K562 (cell line): ENCODE measurements at regions not wholly inside any gene's neighbourhood (a gene's known extent, or its start where the extent isn't known, plus 50 kb on each side); places are given as distances from the start of the nearest gene placed in this dataset.

Source experiments
- ATAC-seq: fragments of 200-7000 bp; cut with Tn5 transposase; 3 replicates; pipeline ENCODE4 v1.9.1; 2020; ENCODE audit warnings: moderate library complexity
- BruUV-seq: library from RNA; stranded (reverse); fragments of 400-500 nt; replicated peaks from 2 replicates; lab custom pipeline; 2021; lab: Mats Ljungman, UMichigan
- CTCF ChIA-PET: fragments of 300-600 bp; formaldehyde crosslinking; extraction: SDS; loops from one replicate; lab custom pipeline; 2021; ENCODE audit warnings: low intra/inter-chr PET ratio; lab: Yijun Ruan, JAX
- POLR2A ChIA-PET: fragments of 300-600, 350-650 bp; sonication (Branson Sonifier 250); formaldehyde crosslinking; extraction: SDS; loops from one replicate; lab custom pipeline; 2021; ENCODE audit warnings: antibody characterized with exemption, inconsistent platforms; lab: Yijun Ruan, JAX
- DNase-seq, 4 experiments: peaks; one replicate each; pipeline versions ENCODE4 v3.0.0 to v3.0.0-alpha.2; 2011 to 2018; ENCODE audit warnings: low spot score in 3 of 4, mixed read lengths in 3 of 4; ENCODE audit errors: extremely low read depth in 1 of 4
- FAIRE-seq: peaks from 2 replicates; lab custom pipeline; 2011; peaks lifted over from hg19 to GRCh38; lab: Jason Lieb, UNC
- H2AFZ ChIP-seq: 2 replicates; pipeline ENCODE4 v1.6.0; 2011; ENCODE audit warnings: low read depth, low read length, control low read depth, inconsistent platforms
- H3K27ac ChIP-seq: fragments of 200-600 bp; 3 replicates; pipeline ENCODE4 v1.8.0; 2011; ENCODE audit warnings: low read depth, mild to moderate bottlenecking, control low read depth, inconsistent platforms, low read length, moderate library complexity, mixed read lengths; ENCODE audit errors: extremely low read depth
- H3K27me3 ChIP-seq, 2 experiments: fragments of 300-600 bp in 1 of 2; 2 replicates in 1 of 2; 3 replicates in 1 of 2; pipeline versions ENCODE4 v1.6.0 to v1.8.0; 2011; ENCODE audit warnings: inconsistent platforms in 2 of 2, low read length in 2 of 2, mild to moderate bottlenecking in 1 of 2, mixed read lengths in 1 of 2, moderate library complexity in 1 of 2; ENCODE audit not compliant: control insufficient read depth in 2 of 2, insufficient read depth in 2 of 2
- H3K36me3 ChIP-seq: fragments of 300-600 bp; 3 replicates; pipeline ENCODE4 v1.8.0; 2011; ENCODE audit warnings: mild to moderate bottlenecking, low read length, inconsistent platforms; ENCODE audit not compliant: control insufficient read depth, insufficient read depth
- H3K4me1 ChIP-seq, 2 experiments: fragments of 200-600 bp in 1 of 2; replicated peaks in 1 of 2; 2 replicates in 1 of 2; 3 replicates in 1 of 2; pipeline versions ENCODE4 v1.5.1 to v1.8.0; 2011; ENCODE audit warnings: inconsistent platforms in 2 of 2, low read length in 2 of 2, mild to moderate bottlenecking in 1 of 2, mixed read lengths in 1 of 2, moderate library complexity in 1 of 2; ENCODE audit not compliant: control insufficient read depth in 2 of 2, insufficient read depth in 2 of 2
- H3K4me2 ChIP-seq: 2 replicates; pipeline ENCODE4 v1.6.1; 2011; ENCODE audit warnings: low read length, control low read depth, inconsistent platforms, mixed read lengths; ENCODE audit not compliant: insufficient read depth
- H3K4me3 ChIP-seq: fragments of 200-600 bp; sonication (generic), shearing (Covaris generic); 2 replicates; pipeline ENCODE4 v1.5.1; 2016; ENCODE audit warnings: control low read depth, inconsistent platforms
- H3K79me2 ChIP-seq: fragments of 200-600 bp; 3 replicates; pipeline ENCODE4 v1.8.0; 2011; ENCODE audit warnings: low read length, inconsistent platforms; ENCODE audit not compliant: control insufficient read depth, insufficient read depth
- H3K9ac ChIP-seq, 2 experiments: 2 replicates each; pipeline versions ENCODE4 v1.6.0 to v1.6.1; 2011; ENCODE audit warnings: low read depth in 2 of 2, low read length in 2 of 2, control low read depth in 1 of 2, inconsistent platforms in 1 of 2, mild to moderate bottlenecking in 1 of 2, mixed read lengths in 1 of 2; ENCODE audit not compliant: insufficient read depth in 1 of 2
- H3K9me1 ChIP-seq: one replicate; pipeline ENCODE4 v1.6.0; 2011; ENCODE audit warnings: inconsistent platforms, mild to moderate bottlenecking, low read length, moderate library complexity; ENCODE audit not compliant: control insufficient read depth, insufficient read depth
- H3K9me3 ChIP-seq: replicated peaks from 2 replicates; pipeline ENCODE4 v1.5.1; 2011; ENCODE audit warnings: low read depth, low read length, inconsistent platforms; ENCODE audit not compliant: control insufficient read depth, insufficient read depth
- H4K20me1 ChIP-seq: replicated peaks from 2 replicates; pipeline ENCODE4 v1.6.1; 2011; ENCODE audit warnings: low read length, inconsistent platforms, mixed read lengths; ENCODE audit not compliant: control insufficient read depth, insufficient read depth
- BACH1 ChIP-seq: fragments of 200-800 bp; sonication (Bioruptor generic); IDR thresholded peaks from 2 replicates; pipeline ENCODE4 v1.6.1; 2016; ENCODE audit warnings: missing genetic modification characterization, missing compliant biosample characterization
- CREBBP ChIP-seq: IDR thresholded peaks from one replicate; pipeline ENCODE4 v1.6.1; 2012; ENCODE audit warnings: low read depth, mild to moderate bottlenecking, control low read depth, inconsistent platforms, low read length
- ELF1 ChIP-seq: fragments of 200-800 bp; sonication (Bioruptor generic); IDR thresholded peaks from 2 replicates; pipeline ENCODE4 v1.6.1; 2016; ENCODE audit warnings: missing genetic modification characterization, missing compliant biosample characterization
- EP400 ChIP-seq: fragments of 450-650 bp; IDR thresholded peaks from 2 replicates; pipeline ENCODE4 v1.6.1; 2017; ENCODE audit warnings: antibody characterized with exemption, mild to moderate bottlenecking, moderate library complexity
- HNRNPLL ChIP-seq: fragments of 200-400 bp; formaldehyde crosslinking; IDR thresholded peaks from 2 replicates; pipeline ENCODE4 v1.6.1; 2017; ENCODE audit warnings: low read length, low read depth, mild to moderate bottlenecking; ENCODE audit not compliant: poor library complexity, severe bottlenecking
- MTF1 ChIP-seq: fragments of 250-450 bp; sonication (Bioruptor Pico); IDR thresholded peaks from 2 replicates; pipeline ENCODE4 v1.9.0; 2021; ENCODE audit warnings: moderate library complexity, mild to moderate bottlenecking, inconsistent platforms, borderline replicate concordance
- NFYB ChIP-seq: IDR thresholded peaks from 2 replicates; pipeline ENCODE4 v1.6.1; 2011; ENCODE audit warnings: mild to moderate bottlenecking, moderate library complexity; ENCODE audit not compliant: insufficient read length; ENCODE audit errors: extremely low read depth
- PPARD ChIP-seq: fragments of 250-450 bp; sonication (Bioruptor Pico); IDR thresholded peaks from 2 replicates; pipeline ENCODE4 v1.8.0; 2022; ENCODE audit warnings: inconsistent platforms, mild to moderate bottlenecking, moderate library complexity
- SLC30A9 ChIP-seq: fragments of 250-450 bp; sonication (Bioruptor Pico); IDR thresholded peaks from 2 replicates; pipeline ENCODE4 v1.8.0; 2022; ENCODE audit warnings: mild to moderate bottlenecking, moderate library complexity
- ZFP36 ChIP-seq: fragments of 150-350 bp; IDR thresholded peaks from 2 replicates; pipeline ENCODE4 v1.6.1; 2018; ENCODE audit warnings: low read length, low read depth; ENCODE audit not compliant: partially characterized antibody
- ZNF398 ChIP-seq: fragments of 250-450 bp; sonication (Bioruptor Pico); IDR thresholded peaks from 2 replicates; pipeline ENCODE4 v1.8.0; 2021; ENCODE audit warnings: moderate library complexity, mild to moderate bottlenecking, inconsistent platforms
- ZNF717 ChIP-seq: fragments of 250-450 bp; sonication (Bioruptor Pico); IDR thresholded peaks from 2 replicates; pipeline ENCODE4 v1.5.0; 2021
- WGBS: fragments of 100-300 bp; shearing (Covaris generic); methylation state at CpG from one replicate; pipeline ENCODE4 v1.1.6; 2016; ENCODE audit warnings: low coverage, mixed read lengths; ENCODE audit not compliant: insufficient coverage; ENCODE audit errors: missing lambda C conversion rate; 5-methylcytosine and 5-hydroxymethylcytosine counted together
- in situ Hi-C: fragments of 300-500 bp; cut with MboI; formaldehyde crosslinking; loops from 4 replicates; pipeline ENCODE4 v1.15.0; 2018; ENCODE audit warnings: inconsistent platforms, mixed read lengths
- intact Hi-C: fragments of 100-400 bp; cut with micrococcal nuclease; formaldehyde crosslinking; loops from 2 replicates; pipeline ENCODE4 v1.14.2; 2022
- TF ChIP-seq, protein P1 (sequence below): fragments of 250-450 bp; sonication (Bioruptor Pico); IDR thresholded peaks from 2 replicates; pipeline ENCODE4 v1.8.0; 2021; ENCODE audit warnings: mild to moderate bottlenecking, moderate library complexity
- TF ChIP-seq, protein P2 (sequence below): fragments of 200-800 bp; sonication (Bioruptor generic); IDR thresholded peaks from 2 replicates; pipeline ENCODE4 v1.6.1; 2016; ENCODE audit warnings: missing genetic modification characterization, missing compliant biosample characterization

DNA sequence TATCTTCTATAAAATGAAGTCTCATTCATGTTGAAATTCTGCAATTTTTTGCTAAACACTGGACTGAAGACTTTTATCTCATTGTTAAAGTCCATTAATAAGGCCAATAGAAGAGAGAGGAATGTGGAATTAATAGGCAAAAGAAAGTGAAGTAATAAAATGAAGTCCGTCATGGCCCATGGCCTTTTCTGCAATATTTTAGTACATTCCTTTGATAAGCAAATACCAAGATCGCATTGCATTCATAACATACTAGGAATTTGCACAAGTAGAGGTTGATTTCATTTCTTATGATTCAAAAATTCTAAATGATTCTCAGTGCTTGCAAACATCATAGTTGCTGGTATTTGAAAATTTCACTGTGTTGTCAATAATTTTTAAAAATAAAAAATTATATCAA is 664.0 kb downstream of the NR2F1-AS1 start (continued):
- TF ChIP-seq, protein P1, sequence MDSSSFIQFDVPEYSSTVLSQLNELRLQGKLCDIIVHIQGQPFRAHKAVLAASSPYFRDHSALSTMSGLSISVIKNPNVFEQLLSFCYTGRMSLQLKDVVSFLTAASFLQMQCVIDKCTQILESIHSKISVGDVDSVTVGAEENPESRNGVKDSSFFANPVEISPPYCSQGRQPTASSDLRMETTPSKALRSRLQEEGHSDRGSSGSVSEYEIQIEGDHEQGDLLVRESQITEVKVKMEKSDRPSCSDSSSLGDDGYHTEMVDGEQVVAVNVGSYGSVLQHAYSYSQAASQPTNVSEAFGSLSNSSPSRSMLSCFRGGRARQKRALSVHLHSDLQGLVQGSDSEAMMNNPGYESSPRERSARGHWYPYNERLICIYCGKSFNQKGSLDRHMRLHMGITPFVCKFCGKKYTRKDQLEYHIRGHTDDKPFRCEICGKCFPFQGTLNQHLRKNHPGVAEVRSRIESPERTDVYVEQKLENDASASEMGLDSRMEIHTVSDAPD (CRISPR knock-in tag) = no peak
- TF ChIP-seq EP400 (no peak), MTF1 (CRISPR knock-in tag) (no peak)

GRCh38 chr5:92916036-92916435 is 665.0 kb downstream of the NR2F1-AS1 start:
- ChIA-PET POLR2A (no interaction called here), CTCF (no interaction called here)
- no peaks in the 10 kb centered on the region for H3K4me1 ChIP-seq
- ATAC-seq (no peak), FAIRE-seq (no peak), DNase-seq (no peak)
- no peak overlapping the region for H3K4me2 ChIP-seq
- no TSS peak for BruUV-seq
- no peaks in the 10 kb centered on the region for H3K27me3 ChIP-seq
- no peak overlapping the region for H3K9ac ChIP-seq
- H3K9me1 ChIP-seq = no peaks in the 10 kb centered on the region
- H3K36me3 ChIP-seq = no peaks in the 10 kb centered on the region
- no peaks in the 10 kb centered on the region for H4K20me1 ChIP-seq
- in situ Hi-C loops = no loop called here
- 0 out of 2 replicates have a peak, but pooled peaks cover 3% of the 10 kb centered on the region for H3K9me3 ChIP-seq
- 0% methylated on average over 3 of the region's 3 CpGs for WGBS
- intact Hi-C loops = no loop called here
- no peak overlapping the region for H3K27ac ChIP-seq
- H2AFZ ChIP-seq = no peak overlapping the region
- no peak overlapping the region for H3K4me3 ChIP-seq
- no peaks in the 10 kb centered on the region for H3K79me2 ChIP-seq
- TF ChIP-seq ZNF398 (CRISPR knock-in tag) (no peak), BACH1 (tag) (no peak), ZNF717 (CRISPR knock-in tag) (no peak), NFYB (no peak), SLC30A9 (CRISPR knock-in tag) (no peak), ZFP36 (no peak), ELF1 (tag) (no peak), HNRNPLL (no peak), PPARD (CRISPR knock-in tag) (no peak), CREBBP (no peak)
- TF ChIP-seq, protein P2, sequence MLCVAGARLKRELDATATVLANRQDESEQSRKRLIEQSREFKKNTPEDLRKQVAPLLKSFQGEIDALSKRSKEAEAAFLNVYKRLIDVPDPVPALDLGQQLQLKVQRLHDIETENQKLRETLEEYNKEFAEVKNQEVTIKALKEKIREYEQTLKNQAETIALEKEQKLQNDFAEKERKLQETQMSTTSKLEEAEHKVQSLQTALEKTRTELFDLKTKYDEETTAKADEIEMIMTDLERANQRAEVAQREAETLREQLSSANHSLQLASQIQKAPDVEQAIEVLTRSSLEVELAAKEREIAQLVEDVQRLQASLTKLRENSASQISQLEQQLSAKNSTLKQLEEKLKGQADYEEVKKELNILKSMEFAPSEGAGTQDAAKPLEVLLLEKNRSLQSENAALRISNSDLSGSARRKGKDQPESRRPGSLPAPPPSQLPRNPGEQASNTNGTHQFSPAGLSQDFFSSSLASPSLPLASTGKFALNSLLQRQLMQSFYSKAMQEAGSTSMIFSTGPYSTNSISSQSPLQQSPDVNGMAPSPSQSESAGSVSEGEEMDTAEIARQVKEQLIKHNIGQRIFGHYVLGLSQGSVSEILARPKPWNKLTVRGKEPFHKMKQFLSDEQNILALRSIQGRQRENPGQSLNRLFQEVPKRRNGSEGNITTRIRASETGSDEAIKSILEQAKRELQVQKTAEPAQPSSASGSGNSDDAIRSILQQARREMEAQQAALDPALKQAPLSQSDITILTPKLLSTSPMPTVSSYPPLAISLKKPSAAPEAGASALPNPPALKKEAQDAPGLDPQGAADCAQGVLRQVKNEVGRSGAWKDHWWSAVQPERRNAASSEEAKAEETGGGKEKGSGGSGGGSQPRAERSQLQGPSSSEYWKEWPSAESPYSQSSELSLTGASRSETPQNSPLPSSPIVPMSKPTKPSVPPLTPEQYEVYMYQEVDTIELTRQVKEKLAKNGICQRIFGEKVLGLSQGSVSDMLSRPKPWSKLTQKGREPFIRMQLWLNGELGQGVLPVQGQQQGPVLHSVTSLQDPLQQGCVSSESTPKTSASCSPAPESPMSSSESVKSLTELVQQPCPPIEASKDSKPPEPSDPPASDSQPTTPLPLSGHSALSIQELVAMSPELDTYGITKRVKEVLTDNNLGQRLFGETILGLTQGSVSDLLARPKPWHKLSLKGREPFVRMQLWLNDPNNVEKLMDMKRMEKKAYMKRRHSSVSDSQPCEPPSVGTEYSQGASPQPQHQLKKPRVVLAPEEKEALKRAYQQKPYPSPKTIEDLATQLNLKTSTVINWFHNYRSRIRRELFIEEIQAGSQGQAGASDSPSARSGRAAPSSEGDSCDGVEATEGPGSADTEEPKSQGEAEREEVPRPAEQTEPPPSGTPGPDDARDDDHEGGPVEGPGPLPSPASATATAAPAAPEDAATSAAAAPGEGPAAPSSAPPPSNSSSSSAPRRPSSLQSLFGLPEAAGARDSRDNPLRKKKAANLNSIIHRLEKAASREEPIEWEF (CRISPR knock-in tag) = no peak
